ENCODE measurements at regions not wholly inside any gene's neighbourhood (a gene's known extent, or its start where the extent isn't known, plus 50 kb on each side); places are given as distances from the start of the nearest gene placed in this dataset.
"Not testable (repeated sequence)": the region's sequence is repeated elsewhere in the genome, so short reads cannot be mapped to it uniquely, and the experiment has no call there.

DNA sequence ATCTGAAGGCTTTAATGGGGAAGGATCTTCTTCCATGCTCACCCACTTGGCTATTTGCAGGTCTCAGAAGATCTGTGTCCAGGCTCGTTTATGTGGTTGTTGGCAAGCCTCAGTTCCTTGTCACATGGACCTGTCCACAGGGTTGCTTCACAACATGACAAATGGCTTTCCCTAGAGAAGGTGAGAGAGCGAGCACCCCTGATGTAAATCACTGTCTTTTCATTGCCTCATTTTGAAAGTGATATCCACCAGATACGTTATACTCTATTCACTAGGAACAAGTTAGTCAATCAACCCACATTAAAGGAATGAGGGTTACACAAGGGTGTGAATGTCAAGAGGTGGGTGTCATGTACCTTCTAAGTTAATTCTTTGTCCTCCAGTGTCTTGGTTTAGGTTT is 433.3 kb downstream of the RPS6KC1 start:
- DNase-seq = no peak

DNA sequence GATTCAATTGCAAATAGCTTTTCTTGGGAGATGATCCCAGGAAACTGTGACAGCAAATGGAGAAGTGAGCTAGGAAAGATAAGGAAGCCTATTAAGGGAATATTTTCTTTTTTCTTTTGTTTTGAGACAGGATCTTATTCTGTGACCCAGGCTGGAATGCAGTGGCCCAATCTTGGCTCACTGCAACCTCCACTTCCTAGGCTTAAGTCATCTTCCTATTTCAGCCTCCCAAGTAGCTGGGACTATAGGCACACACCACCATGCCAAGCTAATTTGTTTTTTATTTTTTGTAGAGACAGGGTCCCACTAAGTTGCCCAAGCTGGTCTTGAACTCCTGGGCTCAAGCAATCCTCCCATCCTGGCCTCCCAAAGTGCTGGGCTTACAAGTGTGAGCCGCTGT is 433.7 kb downstream of the RPS6KC1 start:
- DNase-seq = no peak

DNA sequence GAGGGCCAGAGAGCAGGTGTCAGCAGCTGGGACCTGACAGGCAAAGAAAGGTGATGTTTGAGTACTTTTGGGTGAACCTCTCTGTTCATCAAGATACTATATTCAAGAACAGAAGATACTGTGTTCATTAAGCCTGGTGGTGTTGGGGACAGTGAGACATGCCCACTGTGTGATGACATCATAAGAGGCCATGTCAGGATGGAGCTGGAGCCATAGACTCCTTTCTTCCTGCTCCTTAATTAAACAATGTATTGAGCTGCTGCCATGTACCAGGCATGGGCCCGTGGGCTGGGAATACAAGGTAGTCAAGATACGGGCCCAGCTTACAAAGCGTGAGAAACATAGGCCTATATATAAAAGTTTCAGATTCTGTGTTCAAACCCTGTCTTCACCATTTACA is 435.4 kb downstream of the RPS6KC1 start:
- DNase-seq = no peak

DNA sequence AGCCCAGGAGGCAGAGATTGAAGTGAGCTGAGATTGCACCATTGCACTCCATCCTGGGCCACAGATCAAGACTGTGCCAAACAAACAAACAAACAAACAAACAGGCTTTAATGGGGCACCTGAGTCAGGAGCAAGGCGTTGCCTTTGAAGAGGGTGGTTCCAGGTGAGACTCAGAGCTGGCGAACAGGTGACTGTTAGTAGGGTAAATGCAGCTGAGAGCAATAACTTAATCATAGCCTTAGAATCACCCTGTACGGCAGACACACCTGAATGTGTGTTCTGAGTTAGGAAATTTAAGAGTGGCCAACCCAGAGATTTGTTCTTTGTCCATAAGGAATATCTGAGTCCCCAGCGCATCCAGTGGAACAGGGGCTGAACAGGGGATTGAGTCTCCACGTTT is 440.4 kb downstream of the RPS6KC1 start:
- DNase-seq = no peak

DNA sequence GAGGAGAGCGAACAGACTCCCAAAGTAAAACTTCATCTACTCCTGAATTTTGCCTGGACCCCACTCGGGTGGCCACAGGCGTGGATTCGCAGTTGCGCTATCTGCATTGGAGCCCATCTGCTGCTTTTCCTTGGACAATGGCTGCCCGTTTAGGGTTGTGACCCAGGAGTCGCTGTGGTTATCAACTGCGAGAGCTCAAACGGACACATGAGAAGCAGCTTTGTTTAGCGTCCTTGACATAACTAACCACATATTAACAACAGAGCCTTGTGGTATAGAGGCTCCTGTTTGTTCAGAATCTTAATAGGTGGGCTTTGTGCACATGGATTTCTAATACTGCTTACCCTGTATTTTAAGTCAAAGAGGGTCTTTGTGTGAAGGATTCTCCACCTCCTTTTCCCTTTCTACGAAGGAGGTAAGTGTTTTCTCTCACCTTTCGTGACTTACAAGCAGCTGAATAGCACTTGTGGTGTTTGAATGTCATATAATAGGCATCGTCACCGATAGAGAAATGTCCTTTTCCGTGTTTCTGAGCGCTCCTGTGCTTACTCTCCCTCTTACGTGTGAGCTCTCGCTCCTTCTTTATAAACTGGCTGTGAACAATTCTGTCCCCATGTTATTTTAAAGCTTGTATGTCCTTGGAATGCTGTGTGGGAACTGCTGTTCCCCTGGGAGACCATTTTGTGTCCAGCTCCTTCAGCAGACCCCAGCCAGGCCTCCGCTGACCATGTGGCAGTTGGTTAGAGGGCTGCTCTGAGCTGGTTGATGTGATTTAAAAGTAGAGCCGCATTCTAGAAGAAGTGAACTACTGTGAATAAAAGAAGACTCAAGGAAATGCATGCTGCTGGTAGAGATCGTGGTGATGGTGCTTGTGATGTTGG is 441.4 kb downstream of the RPS6KC1 start:
- no peak for DNase-seq

DNA sequence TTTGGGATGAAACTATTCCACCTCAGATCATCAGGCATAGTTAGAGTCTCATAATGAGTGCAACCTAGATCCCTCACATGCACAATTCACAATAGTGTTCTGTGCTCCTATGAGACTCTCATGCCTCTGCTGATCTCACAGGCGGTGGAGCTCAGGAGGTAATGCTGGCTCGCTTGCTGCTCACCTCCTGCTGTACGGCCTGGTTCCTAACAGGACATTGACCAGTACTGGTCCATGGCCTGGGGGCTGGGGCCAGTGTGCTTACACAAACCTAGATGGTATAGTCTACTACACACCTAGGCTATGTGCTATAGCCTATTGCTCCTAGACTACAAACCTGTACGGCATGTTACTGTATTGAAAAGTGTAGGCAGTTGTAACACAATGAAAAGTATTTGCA is 448.4 kb downstream of the RPS6KC1 start:
- no peak for DNase-seq

DNA sequence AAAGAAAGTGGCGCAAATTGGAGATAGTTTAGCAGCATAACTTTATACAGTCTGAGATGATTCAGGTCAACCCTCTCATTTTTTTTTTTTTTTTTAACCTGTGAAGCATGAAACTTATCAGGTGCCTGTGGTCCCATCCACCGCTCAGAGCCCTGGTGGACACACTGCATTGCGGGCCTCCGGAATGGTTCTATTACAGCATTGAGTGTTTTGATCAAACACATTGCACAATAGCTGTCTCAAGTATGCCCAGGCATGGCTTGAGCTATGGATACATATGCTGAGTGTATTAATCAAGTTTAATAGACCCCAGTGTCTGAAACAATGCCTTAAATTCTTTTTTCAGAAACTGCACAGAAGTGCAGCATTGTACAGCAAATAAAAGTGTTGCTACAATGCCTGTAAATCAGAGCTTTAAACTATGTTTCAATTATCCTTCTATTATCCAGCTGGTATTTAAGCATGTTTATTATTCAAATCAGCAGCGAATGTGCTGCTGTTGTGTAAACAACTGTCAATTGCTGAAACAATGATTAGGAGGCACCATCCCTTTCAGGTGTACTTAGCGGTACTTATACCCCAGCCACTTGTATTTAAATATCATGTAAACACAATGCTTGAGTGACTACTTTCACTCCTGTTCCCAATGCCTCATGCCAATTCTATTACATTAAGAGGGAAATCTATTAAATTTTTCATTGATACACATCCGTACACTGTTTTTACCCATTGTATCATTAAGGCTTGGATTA is 456.6 kb downstream of the RPS6KC1 start:
- no peak for DNase-seq

DNA sequence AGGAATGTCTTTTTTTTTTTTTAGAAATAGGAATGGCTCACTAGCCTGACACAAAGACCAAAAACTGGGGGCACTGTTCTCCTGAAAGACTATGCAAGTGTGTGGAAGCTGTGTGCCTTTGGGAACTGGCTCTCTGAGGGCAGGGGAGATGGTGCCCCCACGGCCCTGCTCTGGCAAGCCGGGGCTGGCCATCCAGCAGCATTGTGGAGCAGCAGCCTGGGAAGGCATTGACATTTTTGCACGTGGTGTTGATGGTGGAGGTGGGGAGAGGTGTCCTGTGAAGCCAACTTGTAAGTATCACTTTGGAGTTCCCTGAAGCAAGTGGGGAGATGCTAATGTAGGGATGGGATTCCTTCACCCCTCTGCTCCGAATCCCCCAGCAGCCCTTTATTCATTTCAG is 460.1 kb downstream of the RPS6KC1 start:
- DNase-seq = no peak

DNA sequence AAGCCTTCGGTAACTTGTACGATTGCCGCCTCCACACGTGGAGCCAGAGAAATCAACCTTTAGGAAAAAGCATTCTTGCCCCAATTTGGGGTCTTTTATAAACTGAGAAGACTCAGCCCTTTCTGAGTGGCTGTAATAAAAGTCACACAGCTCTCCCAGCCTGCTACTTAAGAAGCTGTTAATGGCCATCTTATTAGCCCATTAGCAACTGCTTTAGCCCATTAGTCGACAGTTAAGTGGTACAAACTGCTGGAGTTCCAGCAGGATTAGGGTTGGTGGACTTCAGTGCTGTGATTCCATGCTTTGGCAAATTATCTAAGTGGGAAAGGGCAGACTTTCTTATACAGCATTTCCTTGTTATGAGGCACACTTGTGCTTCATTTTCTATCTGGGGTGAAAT is 461.3 kb downstream of the RPS6KC1 start:
- peak; percentile 8 for DNase-seq

DNA sequence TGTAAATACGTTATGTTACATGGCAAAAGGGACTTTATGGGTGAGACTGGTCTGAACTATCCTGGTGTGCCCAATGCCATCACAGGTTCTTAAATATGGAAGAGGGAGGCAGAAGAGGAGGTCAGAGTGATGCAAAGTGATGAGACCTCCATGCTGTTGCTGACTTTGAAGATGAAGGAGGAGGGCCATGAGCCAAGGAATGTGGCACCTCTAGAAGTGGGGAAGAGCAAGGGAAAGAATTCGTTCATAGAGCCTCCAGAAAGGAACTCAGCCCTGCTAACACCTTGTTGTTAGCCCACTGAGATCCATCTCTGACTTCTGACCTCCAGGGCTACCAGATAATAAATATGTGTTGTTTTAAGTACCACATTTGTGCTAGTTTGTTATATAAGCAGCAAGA is 462.0 kb downstream of the RPS6KC1 start:
- DNase-seq = no peak

DNA sequence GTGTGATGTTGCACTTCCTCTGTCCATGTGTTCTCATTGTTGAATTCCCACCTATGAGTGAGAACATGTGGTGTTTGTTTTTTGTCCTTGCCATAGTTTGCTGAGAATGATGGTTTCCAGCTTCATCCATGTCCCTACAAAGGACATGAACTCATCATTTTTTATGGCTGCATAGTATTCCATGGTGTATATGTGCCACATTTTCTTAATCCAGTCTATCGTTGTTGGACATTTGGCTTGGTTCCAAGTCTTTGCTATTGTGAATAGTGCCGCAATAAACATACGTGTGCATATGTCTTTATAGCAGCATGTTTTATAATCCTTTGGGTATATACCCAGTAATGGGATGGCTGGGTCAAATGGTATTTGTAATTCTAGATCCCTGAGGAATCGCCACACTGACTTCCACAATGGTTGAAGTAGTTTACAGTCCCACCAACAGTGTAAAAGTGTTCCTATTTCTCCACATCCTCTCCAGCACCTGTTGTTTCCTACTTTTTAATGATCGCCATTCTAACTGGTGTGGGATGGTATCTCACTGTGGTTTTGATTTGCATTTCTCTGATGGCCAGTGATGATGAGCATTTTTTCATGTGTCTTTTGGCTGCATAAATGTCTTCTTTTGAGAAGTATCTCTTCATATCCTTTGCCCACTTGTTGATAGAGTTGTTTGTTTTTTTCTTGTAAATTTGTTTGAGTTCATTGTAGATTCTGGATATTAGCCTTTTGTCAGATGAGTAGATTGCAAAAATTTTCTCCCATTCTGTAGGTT is 463.6 kb downstream of the RPS6KC1 start:
- not testable (repeated sequence) for DNase-seq

DNA sequence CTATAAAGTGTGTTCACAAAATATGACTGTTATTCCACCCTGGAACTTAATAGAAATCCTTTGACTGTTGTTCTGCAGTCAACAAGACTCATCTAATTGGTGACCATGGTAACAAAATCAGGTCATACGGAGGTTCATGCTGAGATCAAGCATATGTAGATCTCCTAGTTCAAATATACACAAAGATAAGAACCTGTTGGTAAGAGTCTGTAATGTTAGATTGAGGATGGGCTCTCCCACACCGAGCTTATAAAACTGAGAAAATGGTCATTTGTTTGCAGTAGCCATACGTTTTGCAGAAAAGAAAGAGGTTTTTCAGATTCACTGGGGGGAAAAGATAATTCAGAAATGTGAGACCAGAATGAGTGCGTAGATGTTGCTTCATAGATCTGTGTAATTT is 468.1 kb downstream of the RPS6KC1 start:
- no peak for DNase-seq

DNA sequence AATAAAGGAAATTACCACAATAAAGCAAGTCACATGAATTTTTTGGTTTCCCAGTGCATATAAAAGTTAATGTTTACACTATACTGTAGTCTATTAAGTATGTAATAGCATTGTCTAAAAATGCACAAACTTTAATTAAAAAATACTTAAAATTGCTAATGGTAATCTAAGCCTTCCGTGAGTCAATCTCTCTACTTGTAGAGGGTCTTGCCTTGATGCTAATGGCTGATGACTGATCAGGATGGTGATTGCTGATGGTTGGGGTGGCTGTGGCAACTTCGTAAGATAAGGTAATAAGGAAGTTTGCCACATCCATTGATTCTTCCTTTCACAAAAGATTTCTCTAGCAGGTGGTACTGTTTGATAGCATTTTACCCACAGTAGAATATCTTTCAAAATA is 466.6 kb upstream of the PROX1 start:
- no peak for DNase-seq

DNA sequence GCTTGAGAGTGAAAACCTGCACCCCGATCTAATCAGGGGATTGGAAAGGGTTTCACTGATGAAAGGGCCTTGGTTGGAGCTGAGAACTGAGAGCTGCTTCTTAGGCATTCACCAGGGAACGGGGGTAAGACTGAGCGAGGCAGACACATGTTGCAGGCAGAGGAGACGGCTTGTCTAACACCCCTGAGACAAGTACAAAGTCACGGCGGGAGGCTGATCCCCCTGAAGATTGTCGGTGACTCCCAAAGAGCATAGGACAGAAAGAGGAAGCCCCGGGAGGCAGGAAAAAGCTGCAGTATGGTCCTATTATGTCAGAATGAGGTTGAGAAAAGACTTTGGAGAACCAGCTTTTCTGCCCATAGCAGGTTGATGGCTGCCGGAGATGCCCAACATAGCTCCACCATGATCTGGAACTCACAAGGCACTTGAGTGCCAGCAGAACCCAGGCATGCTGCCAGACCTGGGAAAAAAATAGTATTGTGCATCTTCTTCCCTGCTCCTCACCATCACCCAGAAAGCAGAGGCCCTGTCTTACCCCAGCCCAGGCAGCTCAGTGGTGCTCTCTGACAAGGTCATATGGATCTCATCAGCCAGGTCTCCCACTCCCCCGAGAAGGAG is 463.9 kb upstream of the PROX1 start:
- no peak for DNase-seq

DNA sequence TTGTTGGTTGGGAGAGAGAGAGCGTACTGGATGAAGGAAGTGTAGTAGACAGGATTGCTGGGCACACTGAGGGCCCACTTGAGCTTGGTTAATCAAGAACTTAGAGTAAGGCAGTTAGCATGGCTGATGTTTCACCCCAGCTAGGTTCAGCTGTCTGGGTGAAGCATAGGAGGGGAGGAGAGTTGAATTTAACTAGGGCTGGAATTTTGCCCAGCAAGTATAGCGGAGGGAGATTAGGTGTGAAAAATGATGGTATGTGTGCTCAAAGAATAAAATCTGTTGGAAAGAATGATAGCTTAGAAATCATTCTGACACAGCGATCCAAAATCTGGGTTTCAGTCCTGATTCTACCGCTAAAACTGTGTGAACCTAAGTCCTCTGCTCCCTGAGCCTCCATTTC is 461.5 kb upstream of the PROX1 start:
- DNase-seq = no peak

DNA sequence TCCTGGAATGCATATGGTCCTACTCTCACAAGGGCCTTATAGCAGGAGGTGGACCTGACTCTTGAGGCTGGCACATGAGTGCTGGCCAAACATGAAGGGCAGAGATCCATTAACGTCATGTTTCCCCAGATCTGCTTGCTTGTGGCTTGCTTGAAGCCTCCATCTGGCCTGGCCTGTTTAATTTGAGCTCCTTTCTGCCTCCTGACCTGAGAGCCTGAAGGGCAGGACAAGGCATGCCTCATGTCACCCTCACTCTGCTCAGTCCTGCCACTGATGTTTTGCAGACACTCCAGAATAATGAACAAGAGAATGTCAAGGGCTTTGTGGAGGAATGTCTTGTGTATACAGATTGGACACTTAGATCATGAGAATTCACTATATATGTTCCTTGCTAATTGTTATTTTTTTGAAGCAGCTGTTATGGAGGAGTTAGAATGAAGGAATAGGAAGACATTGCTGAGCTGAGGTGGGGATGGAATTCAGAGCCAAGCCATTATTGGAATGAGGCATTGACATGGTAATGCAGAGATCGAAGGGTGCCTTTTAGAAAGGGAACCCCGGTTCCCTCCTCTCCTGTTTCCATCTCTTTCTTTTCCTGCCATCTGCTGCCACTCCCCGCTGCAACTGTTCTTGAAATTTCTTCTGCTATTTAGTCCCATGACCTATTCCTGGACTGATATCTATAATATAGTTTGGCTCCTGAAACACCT is 457.0 kb upstream of the PROX1 start:
- no peak for DNase-seq

DNA sequence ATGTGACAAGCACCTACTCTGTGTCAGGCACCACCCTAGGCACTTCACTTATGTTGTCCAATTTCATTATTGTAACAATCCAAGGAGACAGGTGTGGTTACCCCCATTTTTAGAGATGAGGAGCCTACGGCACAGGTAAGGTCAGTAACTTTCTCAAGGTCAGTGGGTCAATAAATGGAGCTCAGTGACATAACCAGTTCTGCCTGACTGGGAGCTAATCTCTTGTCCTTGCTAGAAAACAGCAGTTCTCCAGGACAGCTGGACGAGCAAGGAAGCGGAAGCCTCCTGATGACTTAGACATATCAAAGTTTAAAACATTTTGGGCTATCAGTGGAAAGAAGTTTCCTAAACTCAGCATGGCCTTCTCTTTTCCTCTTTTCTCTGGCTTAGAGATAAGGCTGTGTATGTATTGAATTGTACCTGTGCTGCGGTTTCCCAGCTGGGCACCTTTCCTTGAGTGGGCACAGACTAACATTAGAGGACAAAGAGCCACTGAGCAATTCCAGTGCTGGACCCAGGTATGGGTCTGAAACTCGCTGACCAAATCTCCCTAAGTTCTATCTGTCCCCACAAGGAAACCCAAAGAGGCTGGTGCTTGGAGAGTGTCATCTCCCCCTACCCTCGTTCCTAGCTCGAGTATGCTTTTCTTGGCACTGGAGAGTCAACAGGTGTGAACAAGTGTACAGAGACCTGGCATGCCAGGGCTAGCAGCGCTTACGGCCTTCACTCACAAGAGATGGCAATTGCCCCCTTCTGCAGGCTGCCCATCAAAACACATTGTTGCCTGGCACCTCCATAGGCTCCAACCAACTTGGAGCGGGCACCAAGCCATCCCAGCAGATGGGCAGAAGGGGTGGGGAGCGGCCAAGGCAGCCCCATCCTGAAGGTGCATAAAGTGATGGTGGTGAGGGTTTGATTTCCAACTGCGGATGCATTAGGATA is 456.1 kb upstream of the PROX1 start:
- DNase-seq = no peak

DNA sequence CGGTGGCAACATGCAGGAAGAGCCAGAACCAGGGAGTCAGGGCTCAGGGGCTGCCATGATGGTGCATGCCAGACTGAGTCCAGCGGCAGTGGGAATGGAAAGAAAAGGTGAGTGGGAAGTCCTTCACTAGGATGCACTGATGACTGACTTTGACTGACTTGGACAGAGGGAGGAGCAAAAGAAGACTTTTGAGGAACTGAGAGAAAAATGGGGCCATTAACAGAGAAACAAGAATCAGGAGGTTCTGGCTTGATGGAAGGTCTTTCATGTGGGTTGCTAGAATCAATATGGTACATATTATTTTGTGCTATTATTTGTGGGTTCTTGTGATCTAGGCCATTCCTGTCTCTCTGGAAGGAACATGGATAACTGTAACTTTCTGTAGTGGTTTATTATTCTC is 454.6 kb upstream of the PROX1 start:
- no peak for DNase-seq

DNA sequence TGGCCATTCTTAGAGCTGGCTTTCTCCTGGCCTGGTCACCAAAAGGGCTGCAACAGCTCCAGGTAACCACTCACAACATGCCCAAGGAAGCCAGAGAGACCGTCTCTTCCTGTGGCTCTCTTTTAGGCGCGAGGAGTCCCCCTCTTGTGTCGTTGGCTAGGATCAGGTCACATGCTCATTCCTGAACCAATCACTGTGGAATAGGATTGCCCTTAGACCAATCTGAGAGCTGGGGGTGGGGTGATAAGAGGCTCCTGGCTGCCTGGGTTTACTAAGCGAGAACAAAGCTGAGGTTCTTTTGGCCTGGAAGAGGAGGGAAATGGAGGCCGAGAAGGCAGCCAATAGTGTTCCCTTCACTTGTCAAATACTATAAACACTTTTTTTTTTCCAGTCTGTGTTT is 452.1 kb upstream of the PROX1 start:
- DNase-seq = no peak

DNA sequence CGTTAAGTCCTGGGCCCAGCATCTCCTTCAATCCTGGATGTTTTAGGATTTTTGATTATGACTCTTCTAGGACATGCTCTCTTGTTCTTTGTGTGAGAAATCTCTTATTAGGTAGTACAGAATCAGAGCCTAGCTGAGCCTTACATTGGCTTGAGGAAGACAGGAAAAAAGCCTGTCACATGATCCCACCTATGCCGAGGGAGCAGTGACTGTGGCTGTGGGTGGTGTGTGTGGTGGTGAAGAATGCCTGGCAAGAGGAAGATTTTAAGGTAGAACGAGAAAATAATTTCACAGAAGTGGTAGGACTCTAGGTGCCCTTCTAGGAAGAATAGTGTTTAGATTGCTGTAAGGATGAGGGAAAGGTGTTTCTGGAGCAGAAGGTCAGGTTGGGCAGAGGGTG is 449.5 kb upstream of the PROX1 start:
- DNase-seq = no peak

DNA sequence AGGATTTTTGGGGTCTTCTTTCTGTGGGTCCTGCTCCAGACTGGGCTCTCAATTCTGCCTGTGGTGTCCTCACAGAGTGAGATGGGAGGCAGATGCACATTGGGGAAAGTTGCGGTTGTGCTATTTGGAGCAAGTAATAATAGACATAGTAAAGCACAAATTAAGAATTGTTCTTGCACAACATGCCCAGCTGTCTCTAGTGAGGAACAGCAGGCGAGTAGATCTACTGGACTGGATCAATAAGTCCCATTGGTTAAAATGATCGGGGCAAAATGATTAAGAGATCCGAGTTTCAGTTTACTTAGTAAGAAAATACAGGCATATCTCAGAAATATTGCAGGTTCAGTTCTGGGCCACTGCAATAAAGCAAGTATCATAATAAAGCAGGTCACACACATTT is 448.3 kb upstream of the PROX1 start:
- no peak for DNase-seq
